Fibroblast of skin of abdomen (primary cell): ENCODE measurements at regions not wholly inside any gene's neighbourhood (a gene's known extent, or its start where the extent isn't known, plus 50 kb on each side); places are given as distances from the start of the nearest gene placed in this dataset.

Experiments used
- DNase-seq: peaks from one replicate; pipeline ENCODE4 v3.0.0-alpha.2; 2013

- DNase-seq = no peak
These were observed 341.2 kb upstream of the SLC14A2 start for GRCh38 chr18:45274026-45274425.

- DNase-seq = no peak
These were observed 339.7 kb upstream of the SLC14A2 start for GRCh38 chr18:45275367-45276113.

- no peak for DNase-seq
These were observed 338.4 kb upstream of the SLC14A2 start for GRCh38 chr18:45276878-45277277.

GRCh38 chr18:45277908-45278307 lies 337.4 kb upstream of the SLC14A2 start:
- DNase-seq = no peak

GRCh38 chr18:45280481-45281276 lies 334.6 kb upstream of the SLC14A2 start:
- no peak for DNase-seq

GRCh38 chr18:45282101-45282812 lies 333.0 kb upstream of the SLC14A2 start:
- DNase-seq = no peak

- no peak for DNase-seq
These were observed 331.1 kb upstream of the SLC14A2 start for GRCh38 chr18:45284174-45284573.

- no peak for DNase-seq
These were observed 330.4 kb upstream of the SLC14A2 start for GRCh38 chr18:45284851-45285250.

GRCh38 chr18:45285251-45285650 lies 330.0 kb upstream of the SLC14A2 start:
- DNase-seq = no peak

- no peak for DNase-seq
These were observed 328.8 kb upstream of the SLC14A2 start for GRCh38 chr18:45286431-45286830.

- DNase-seq = no peak
These were observed 327.7 kb upstream of the SLC14A2 start for GRCh38 chr18:45287531-45287930.

- no peak for DNase-seq
These were observed 324.9 kb upstream of the SLC14A2 start for GRCh38 chr18:45290364-45290763.

- peak; percentile 62 for DNase-seq
These were observed 323.4 kb upstream of the SLC14A2 start for GRCh38 chr18:45291621-45292615.

- no peak for DNase-seq
These were observed 319.9 kb upstream of the SLC14A2 start for GRCh38 chr18:45295388-45295787.

- no peak for DNase-seq
These were observed 316.3 kb upstream of the SLC14A2 start for GRCh38 chr18:45298986-45299385.

GRCh38 chr18:45303026-45303425 lies 312.2 kb upstream of the SLC14A2 start:
- peak; percentile 18 for DNase-seq

GRCh38 chr18:45304558-45304957 lies 310.7 kb upstream of the SLC14A2 start:
- DNase-seq = no peak

- no peak for DNase-seq
These were observed 302.6 kb upstream of the SLC14A2 start for GRCh38 chr18:45312555-45313126.

GRCh38 chr18:45316127-45316526 lies 299.1 kb upstream of the SLC14A2 start:
- DNase-seq = no peak

- DNase-seq = no peak
These were observed 297.2 kb upstream of the SLC14A2 start for GRCh38 chr18:45317948-45318640.

- DNase-seq = peak; percentile 43
These were observed 294.6 kb upstream of the SLC14A2 start for GRCh38 chr18:45320724-45321123.
